Peyer's patch (tissue), 4 donors: ENCODE measurements at regions not wholly inside any gene's neighbourhood (a gene's known extent, or its start where the extent isn't known, plus 50 kb on each side); places are given as distances from the start of the nearest gene placed in this dataset.

Experiments
- CTCF ChIP-seq, 6 experiments: fragments of 450-650 bp in 4 of 6; fragments of 200-600 bp in 2 of 6; sonication (generic) in 1 of 6; IDR thresholded peaks; one replicate each; pipeline ENCODE4 v1.5.1; 2017 to 2019; ENCODE audit warnings: antibody characterized with exemption in 6 of 6, mild to moderate bottlenecking in 3 of 6, moderate library complexity in 1 of 6
- POLR2A ChIP-seq, 2 donors: fragments of 450-650 bp; IDR thresholded peaks; one replicate each; pipeline ENCODE4 v1.5.1; 2017; ENCODE audit warnings: antibody characterized with exemption in 2 of 2, mild to moderate bottlenecking in 2 of 2, moderate library complexity in 2 of 2

GRCh38 chr6:109918227-109918626, 59.9 kb upstream of the GPR6 start:
- TF ChIP-seq CTCF (IDR thresholded peaks at IDR 0.05) (no peak), POLR2A (IDR thresholded peaks at IDR 0.05) (no peak)
